22Rv1 (cell line): ENCODE measurements at regions not wholly inside any gene's neighbourhood (a gene's known extent, or its start where the extent isn't known, plus 50 kb on each side); places are given as distances from the start of the nearest gene placed in this dataset.

ENCODE experiments used
- ZFX ChIP-seq: fragments of 450-650 bp; IDR thresholded peaks from 2 replicates; pipeline ENCODE4 v1.6.1; 2017; ENCODE audit warnings: antibody characterized with exemption, borderline replicate concordance
- TF ChIP-seq, protein P1 (sequence below): fragments of 450-650 bp; IDR thresholded peaks from 2 replicates; pipeline ENCODE4 v1.5.1; 2017; ENCODE audit warnings: mild to moderate bottlenecking

DNA sequence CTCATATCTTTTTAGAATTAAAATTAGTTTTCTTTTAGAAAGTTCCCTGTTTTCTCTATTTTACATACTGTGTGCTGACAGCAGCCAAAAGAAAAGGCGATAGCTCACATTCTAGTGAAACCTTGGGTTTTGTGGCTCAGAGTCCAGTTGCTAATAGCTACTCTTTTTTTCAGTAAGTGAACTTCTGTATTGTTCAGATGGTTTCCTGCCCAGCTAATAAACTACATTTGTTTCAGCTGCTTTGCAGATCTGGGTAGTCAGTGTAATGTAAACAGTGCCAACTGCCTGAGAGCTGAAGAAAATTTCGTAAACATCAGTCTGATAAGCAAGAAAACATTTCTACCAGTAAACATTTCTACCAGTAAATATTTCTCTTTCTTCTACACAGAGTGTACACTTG is 370.2 kb downstream of the GRIA2 start:
- TF ChIP-seq, protein P1, sequence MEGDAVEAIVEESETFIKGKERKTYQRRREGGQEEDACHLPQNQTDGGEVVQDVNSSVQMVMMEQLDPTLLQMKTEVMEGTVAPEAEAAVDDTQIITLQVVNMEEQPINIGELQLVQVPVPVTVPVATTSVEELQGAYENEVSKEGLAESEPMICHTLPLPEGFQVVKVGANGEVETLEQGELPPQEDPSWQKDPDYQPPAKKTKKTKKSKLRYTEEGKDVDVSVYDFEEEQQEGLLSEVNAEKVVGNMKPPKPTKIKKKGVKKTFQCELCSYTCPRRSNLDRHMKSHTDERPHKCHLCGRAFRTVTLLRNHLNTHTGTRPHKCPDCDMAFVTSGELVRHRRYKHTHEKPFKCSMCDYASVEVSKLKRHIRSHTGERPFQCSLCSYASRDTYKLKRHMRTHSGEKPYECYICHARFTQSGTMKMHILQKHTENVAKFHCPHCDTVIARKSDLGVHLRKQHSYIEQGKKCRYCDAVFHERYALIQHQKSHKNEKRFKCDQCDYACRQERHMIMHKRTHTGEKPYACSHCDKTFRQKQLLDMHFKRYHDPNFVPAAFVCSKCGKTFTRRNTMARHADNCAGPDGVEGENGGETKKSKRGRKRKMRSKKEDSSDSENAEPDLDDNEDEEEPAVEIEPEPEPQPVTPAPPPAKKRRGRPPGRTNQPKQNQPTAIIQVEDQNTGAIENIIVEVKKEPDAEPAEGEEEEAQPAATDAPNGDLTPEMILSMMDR, result no peak
- no peak for TF ChIP-seq ZFX
